SK-N-MC (cell line): ENCODE measurements at regions not wholly inside any gene's neighbourhood (a gene's known extent, or its start where the extent isn't known, plus 50 kb on each side); places are given as distances from the start of the nearest gene placed in this dataset.
A peak's percentile ranks its signal among the peaks of the same experiment; 100 is the strongest.

ENCODE experiments used
- DNase-seq: peaks from one replicate; pipeline ENCODE4 v3.0.0-alpha.2; 2011; ENCODE audit warnings: low read depth, low spot score
- H3K27ac ChIP-seq: fragments of 200-600 bp; sonication (generic); 2 replicates; pipeline ENCODE4 v1.5.1; 2016; ENCODE audit warnings: mixed run types
- H3K36me3 ChIP-seq: fragments of 200-600 bp; sonication (generic); 2 replicates; pipeline ENCODE4 v1.6.1; 2017; ENCODE audit warnings: antibody characterized with exemption, low read length, mixed read lengths; ENCODE audit not compliant: insufficient read depth
- H3K4me3 ChIP-seq: fragments of 200-600 bp; sonication (generic); 2 replicates; pipeline ENCODE4 v1.5.1; 2016
- H3K9ac ChIP-seq: fragments of 200-600 bp; sonication (generic); 2 replicates; pipeline ENCODE4 v1.8.0; 2017; ENCODE audit warnings: mixed run types, mixed read lengths; ENCODE audit not compliant: insufficient read length
- H3K9me3 ChIP-seq: fragments of 200-600 bp; sonication (generic); 2 replicates; pipeline ENCODE4 v1.6.1; 2017; ENCODE audit warnings: low read depth, mild to moderate bottlenecking, antibody characterized with exemption, low read length, moderate library complexity, mixed read lengths
- EZH2 ChIP-seq: fragments of 200-600 bp; sonication (generic); IDR thresholded peaks from one replicate; pipeline ENCODE4 v1.6.1; 2017; ENCODE audit warnings: antibody characterized with exemption
- FOXP2 ChIP-seq: optimal IDR thresholded peaks from 2 replicates; pipeline ENCODE3; 2011; ENCODE audit warnings: mild to moderate bottlenecking, moderate library complexity; ENCODE audit not compliant: insufficient read depth; ENCODE audit errors: extremely low read length, control extremely low read depth
- POLR2AphosphoS5 ChIP-seq: IDR thresholded peaks from 2 replicates; pipeline ENCODE4 v1.6.1; 2012; ENCODE audit warnings: mild to moderate bottlenecking, low read depth, low read length, borderline replicate concordance

GRCh38 chr10:91123261-91123660, 97.2 kb upstream of the PCGF5 start:
- no peaks in the 10 kb centered on the region for H3K9me3 ChIP-seq
- H3K27ac ChIP-seq: no peak overlapping the region
- no peak for DNase-seq

DNA sequence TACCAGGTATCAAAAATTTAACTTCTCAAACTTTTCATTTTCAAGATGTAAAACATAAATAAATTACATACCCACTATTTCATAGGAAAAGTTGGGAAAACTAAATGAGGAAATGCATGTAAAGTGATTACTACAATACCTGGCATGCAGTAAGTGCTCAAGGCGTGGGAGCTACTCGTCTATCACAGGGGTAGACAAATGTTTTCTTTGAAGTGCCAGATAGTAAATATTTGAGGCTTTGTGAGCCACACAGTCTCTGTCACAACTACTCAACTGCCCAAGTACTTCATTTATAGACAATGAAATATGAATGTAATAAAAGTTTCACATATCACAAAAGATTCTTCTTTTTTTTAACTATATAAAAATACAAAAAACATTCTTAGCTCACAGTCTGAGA, 96.4 kb upstream of the PCGF5 start:
- no peak overlapping the region for H3K27ac ChIP-seq
- no peak for TF ChIP-seq POLR2AphosphoS5
- TF ChIP-seq EZH2: no peak
- TF ChIP-seq FOXP2: no peak
- H3K36me3 ChIP-seq: no peaks in the 10 kb centered on the region
- no peak for DNase-seq
- no peaks in the 10 kb centered on the region for H3K9me3 ChIP-seq
- no peak overlapping the region for H3K9ac ChIP-seq
- no peak overlapping the region for H3K4me3 ChIP-seq

More at GRCh38 chr10:91123261-91123660, 97.2 kb upstream of the PCGF5 start:
- Histone ChIP-seq H3K9ac (no peak overlapping the region), H3K36me3 (no peaks in the 10 kb centered on the region), H3K4me3 (no peak overlapping the region)
- TF ChIP-seq POLR2AphosphoS5: no peak
- no peak for TF ChIP-seq EZH2
- no peak for TF ChIP-seq FOXP2

DNA sequence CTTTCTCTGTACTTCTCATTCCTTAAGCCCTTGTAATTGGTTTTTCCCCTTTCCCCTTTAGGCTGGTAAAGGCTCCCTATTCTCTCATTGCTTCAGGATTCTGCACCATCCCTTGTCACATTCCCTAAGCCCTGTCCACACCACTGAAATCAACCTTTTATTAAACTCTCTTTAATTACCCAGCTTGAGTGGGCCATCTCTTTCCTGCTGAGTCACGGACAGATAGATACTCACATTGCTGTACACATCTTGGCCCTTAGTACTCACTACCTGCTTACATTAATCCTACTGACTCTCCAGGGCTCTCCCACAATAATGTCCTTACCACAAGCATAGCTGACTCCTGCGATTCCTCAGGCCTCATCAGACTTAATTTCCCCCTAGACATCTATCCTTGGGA, 94.0 kb upstream of the PCGF5 start:
- no peak overlapping the region for H3K27ac ChIP-seq
- H3K4me3 ChIP-seq: no peak overlapping the region
- DNase-seq: no peak
- H3K36me3 ChIP-seq: no peaks in the 10 kb centered on the region
- H3K9ac ChIP-seq: no peak overlapping the region
- TF ChIP-seq POLR2AphosphoS5: no peak
- TF ChIP-seq EZH2: no peak
- TF ChIP-seq FOXP2: no peak
- H3K9me3 ChIP-seq: no peaks in the 10 kb centered on the region

GRCh38 chr10:91127341-91128082, 93.0 kb upstream of the PCGF5 start:
- no peak for TF ChIP-seq POLR2AphosphoS5
- TF ChIP-seq FOXP2: no peak
- no peak for TF ChIP-seq EZH2
- Histone ChIP-seq H3K9me3 (no peaks in the 10 kb centered on the region), H3K36me3 (no peaks in the 10 kb centered on the region), H3K4me3 (no peak overlapping the region), H3K27ac (no peak overlapping the region), H3K9ac (no peak overlapping the region)
- no peak for DNase-seq

GRCh38 chr10:91135113-91135512, 85.3 kb upstream of the PCGF5 start:
- no peak for DNase-seq
- Histone ChIP-seq H3K27ac (peak overlapping the region; percentile 97), H3K4me3 (no peak overlapping the region), H3K9me3 (no peaks in the 10 kb centered on the region), H3K36me3 (no peaks in the 10 kb centered on the region), H3K9ac (peak overlapping the region; percentile 62)
- TF ChIP-seq EZH2 (no peak), POLR2AphosphoS5 (0 out of 2 replicates have a peak, but pooled peaks have one; percentile 17), FOXP2 (no peak)

- Histone ChIP-seq H3K9ac (peak overlapping the region; percentile 62), H3K27ac (peak overlapping the region; percentile 99), H3K9me3 (no peaks in the 10 kb centered on the region), H3K36me3 (no peaks in the 10 kb centered on the region), H3K4me3 (no peak overlapping the region)
- TF ChIP-seq EZH2 (no peak), POLR2AphosphoS5 (peak; percentile 40; the same call in 1 of the 2 replicates)
- peak; percentile 91 for DNase-seq
Observed at GRCh38 chr10:91137011-91137643, 83.3 kb upstream of the PCGF5 start.

GRCh38 chr10:91137822-91138221, 82.6 kb upstream of the PCGF5 start:
- Histone ChIP-seq H3K9ac (peak overlapping the region; percentile 62), H3K4me3 (no peak overlapping the region), H3K9me3 (no peaks in the 10 kb centered on the region), H3K36me3 (no peaks in the 10 kb centered on the region), H3K27ac (peak overlapping the region; percentile 99)
- no peak for TF ChIP-seq POLR2AphosphoS5
- no peak for TF ChIP-seq EZH2
- no peak for TF ChIP-seq FOXP2
- no peak for DNase-seq

- TF ChIP-seq FOXP2 (no peak), POLR2AphosphoS5 (no peak; the same call in 1 of the 2 replicates), EZH2 (no peak)
- peak overlapping the region; percentile 63 for H3K9ac ChIP-seq
- no peaks in the 10 kb centered on the region for H3K36me3 ChIP-seq
- no peaks in the 10 kb centered on the region for H3K9me3 ChIP-seq
- DNase-seq: peak; percentile 79
- no peak overlapping the region for H3K4me3 ChIP-seq
- peak overlapping the region; percentile 99 for H3K27ac ChIP-seq
Observed at GRCh38 chr10:91140995-91141549, 79.4 kb upstream of the PCGF5 start.

- Histone ChIP-seq H3K9me3 (no peaks in the 10 kb centered on the region), H3K4me3 (no peak overlapping the region), H3K27ac (no peak overlapping the region), H3K9ac (no peak overlapping the region), H3K36me3 (no peaks in the 10 kb centered on the region)
- no peak for DNase-seq
- TF ChIP-seq FOXP2 (no peak), POLR2AphosphoS5 (no peak), EZH2 (no peak)
Observed at GRCh38 chr10:91144961-91145360, 75.5 kb upstream of the PCGF5 start.
